Upper lobe of right lung (tissue), 1 donor: ENCODE measurements at regions not wholly inside any gene's neighbourhood (a gene's known extent, or its start where the extent isn't known, plus 50 kb on each side); places are given as distances from the start of the nearest gene placed in this dataset.
"Not testable (repeated sequence)": the region's sequence is repeated elsewhere in the genome, so short reads cannot be mapped to it uniquely, and the experiment has no call there.

Experiments
- ATAC-seq: fragments of 200-7000 bp; cut with Tn5 transposase; one replicate; pipeline ENCODE4 v1.9.1; 2020; ENCODE audit warnings: mild to moderate bottlenecking, moderate library complexity
- DNase-seq: peaks from one replicate; pipeline ENCODE4 v3.0.0-alpha.2; 2020
- H3K27ac ChIP-seq: fragments of 200-600 bp; one replicate; pipeline ENCODE4 v1.8.0; 2022
- H3K27me3 ChIP-seq: fragments of 200-600 bp; one replicate; pipeline ENCODE4 v1.8.0; 2022; ENCODE audit warnings: mild to moderate bottlenecking
- H3K36me3 ChIP-seq: fragments of 200-600 bp; one replicate; pipeline ENCODE4 v1.8.0; 2022
- H3K4me1 ChIP-seq: fragments of 200-600 bp; one replicate; pipeline ENCODE4 v1.8.0; 2022
- H3K4me3 ChIP-seq: fragments of 200-600 bp; one replicate; pipeline ENCODE4 v1.8.0; 2022; ENCODE audit warnings: mild to moderate bottlenecking
- H3K9me3 ChIP-seq: fragments of 200-600 bp; one replicate; pipeline ENCODE4 v1.8.0; 2022
- intact Hi-C: fragments of 100-400 bp; cut with DNase I; formaldehyde crosslinking; loops from one replicate; pipeline ENCODE4 v1.11.0; 2022
- TF ChIP-seq, protein P1 (sequence below): fragments of 200-600 bp; IDR thresholded peaks from one replicate; pipeline ENCODE4 v1.8.0; 2022; ENCODE audit warnings: antibody characterized with exemption
- donor health status: DM: no; HTN: yes; CAD: no; lungs with severe emphysema.

DNA sequence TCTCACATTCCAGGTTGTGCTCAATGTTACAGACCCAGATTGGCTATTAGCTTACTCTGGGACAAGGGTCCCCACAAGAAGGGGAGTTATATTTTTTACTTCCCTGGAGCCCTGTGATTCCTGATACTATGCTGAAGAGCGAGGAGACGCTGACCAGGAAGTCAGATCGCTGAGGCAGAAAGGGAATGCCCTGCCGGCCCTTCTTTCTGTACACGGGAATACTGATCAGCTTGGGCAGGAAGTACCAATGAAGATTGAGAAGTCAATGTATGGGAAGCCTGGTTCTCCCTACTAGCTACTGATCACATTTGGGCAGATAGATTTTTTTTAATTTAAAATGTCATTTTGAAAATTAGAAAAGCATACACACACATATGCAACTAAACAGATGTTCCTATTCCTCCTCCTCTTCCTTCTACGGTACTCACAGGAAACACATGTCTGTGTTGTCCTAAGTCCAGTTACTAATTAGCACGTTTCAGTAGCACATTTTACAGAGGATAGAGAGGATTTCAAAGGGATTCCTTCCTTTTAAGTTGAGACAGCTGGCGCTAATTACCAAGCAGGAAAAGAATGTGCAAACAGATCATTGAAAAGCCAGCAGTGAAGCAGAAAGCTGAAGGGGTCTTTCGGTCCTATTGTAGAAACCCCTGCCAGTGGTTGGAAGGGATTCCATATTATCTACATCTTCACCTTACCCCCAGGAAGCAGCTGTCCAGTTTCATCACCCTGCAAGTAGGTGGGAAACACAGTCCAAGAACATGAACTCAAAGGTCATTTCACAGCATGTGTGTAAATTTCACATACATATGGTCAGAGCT, 292.4 kb downstream of the DUSP6 start:
- TF ChIP-seq, protein P1, sequence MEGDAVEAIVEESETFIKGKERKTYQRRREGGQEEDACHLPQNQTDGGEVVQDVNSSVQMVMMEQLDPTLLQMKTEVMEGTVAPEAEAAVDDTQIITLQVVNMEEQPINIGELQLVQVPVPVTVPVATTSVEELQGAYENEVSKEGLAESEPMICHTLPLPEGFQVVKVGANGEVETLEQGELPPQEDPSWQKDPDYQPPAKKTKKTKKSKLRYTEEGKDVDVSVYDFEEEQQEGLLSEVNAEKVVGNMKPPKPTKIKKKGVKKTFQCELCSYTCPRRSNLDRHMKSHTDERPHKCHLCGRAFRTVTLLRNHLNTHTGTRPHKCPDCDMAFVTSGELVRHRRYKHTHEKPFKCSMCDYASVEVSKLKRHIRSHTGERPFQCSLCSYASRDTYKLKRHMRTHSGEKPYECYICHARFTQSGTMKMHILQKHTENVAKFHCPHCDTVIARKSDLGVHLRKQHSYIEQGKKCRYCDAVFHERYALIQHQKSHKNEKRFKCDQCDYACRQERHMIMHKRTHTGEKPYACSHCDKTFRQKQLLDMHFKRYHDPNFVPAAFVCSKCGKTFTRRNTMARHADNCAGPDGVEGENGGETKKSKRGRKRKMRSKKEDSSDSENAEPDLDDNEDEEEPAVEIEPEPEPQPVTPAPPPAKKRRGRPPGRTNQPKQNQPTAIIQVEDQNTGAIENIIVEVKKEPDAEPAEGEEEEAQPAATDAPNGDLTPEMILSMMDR: no peak
- intact Hi-C loops: loop anchor here (10.0 kb wide), 1 partner anchor 295 kb away; the partner anchor contains the start of gene DUSP6
- Histone ChIP-seq H3K4me1 (no peaks in the 10 kb centered on the region), H3K4me3 (no peak overlapping the region), H3K27me3 (no peaks in the 10 kb centered on the region), H3K27ac (no peak overlapping the region), H3K36me3 (no peaks in the 10 kb centered on the region), H3K9me3 (no peaks in the 10 kb centered on the region)
- no peak for ATAC-seq
- DNase-seq: no peak

DNA sequence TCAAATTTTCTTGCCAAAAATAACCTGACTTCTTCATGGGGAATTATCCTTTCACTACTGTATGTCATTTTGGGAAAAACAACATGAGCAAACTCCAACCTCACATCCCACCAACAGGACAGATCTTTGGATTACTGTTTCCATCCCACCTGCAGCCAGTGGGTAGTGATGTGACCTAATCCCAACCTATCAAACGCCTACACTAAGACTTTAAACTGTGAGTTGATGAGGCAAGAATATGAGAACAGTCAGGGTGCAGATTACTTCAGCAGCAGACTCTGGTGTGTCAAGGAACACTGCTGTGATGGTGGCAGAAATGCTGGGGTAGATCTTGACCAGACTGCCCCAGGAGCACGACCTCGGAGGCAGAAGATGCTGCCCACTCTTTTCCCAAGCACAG, 293.2 kb downstream of the DUSP6 start:
- intact Hi-C loops: loop anchor here (10.0 kb wide), 1 partner anchor 296 kb away; the partner anchor contains the start of gene DUSP6
- ATAC-seq: no peak
- Histone ChIP-seq H3K27me3 (no peaks in the 10 kb centered on the region), H3K9me3 (no peaks in the 10 kb centered on the region), H3K4me1 (no peaks in the 10 kb centered on the region), H3K4me3 (no peak overlapping the region), H3K27ac (no peak overlapping the region), H3K36me3 (no peaks in the 10 kb centered on the region)
- DNase-seq: no peak
- TF ChIP-seq, protein P1: no peak

DNA sequence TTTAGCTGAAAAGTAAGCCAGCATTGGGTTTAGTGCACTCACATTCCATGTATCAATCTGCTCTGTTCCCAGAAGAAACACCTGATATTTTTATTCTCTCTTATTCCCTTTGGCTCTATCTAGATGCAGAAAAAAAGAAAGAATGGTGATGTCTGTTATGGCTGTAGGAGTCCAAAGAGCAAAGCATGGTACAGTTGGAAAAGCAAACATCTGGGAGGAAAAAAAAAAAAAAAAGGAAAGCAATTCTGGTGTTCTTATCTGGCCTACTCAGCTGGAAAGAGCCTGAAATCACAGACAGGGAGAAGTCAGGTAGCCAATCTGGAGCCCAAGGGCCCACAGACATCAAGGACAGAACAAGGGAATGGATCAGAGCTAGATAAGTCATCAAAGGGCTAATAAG, 293.9 kb downstream of the DUSP6 start:
- DNase-seq (no peak), ATAC-seq (no peak)
- H3K4me1 ChIP-seq: no peaks in the 10 kb centered on the region
- H3K27me3 ChIP-seq: no peaks in the 10 kb centered on the region
- no peaks in the 10 kb centered on the region for H3K9me3 ChIP-seq
- TF ChIP-seq, protein P1: no peak
- H3K36me3 ChIP-seq: no peaks in the 10 kb centered on the region
- H3K4me3 ChIP-seq: no peak overlapping the region
- no peak overlapping the region for H3K27ac ChIP-seq
- intact Hi-C loops: loop anchor here (10.0 kb wide), 1 partner anchor 296 kb away; the partner anchor contains the start of gene DUSP6

DNA sequence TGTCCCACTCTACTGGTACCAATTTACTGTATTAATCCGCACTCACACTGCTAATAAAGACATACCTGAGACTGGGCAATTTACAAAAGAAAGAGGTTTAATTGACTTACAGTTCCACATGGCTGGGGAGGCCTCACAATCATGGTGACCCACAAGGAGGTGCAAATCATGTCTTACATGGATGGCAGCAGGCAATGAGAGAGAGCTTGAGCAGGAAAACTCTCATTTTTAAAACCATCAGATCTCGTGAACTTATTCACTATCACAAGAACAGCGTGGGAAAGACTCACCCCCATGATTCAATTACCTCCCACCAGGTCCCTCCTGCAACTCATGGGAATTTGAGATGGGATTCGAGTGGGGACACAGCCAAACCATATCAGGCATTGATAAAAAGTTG, 298.5 kb downstream of the DUSP6 start:
- not testable (repeated sequence) for H3K4me1 ChIP-seq, H3K4me3 ChIP-seq, H3K36me3 ChIP-seq, H3K27ac ChIP-seq, H3K27me3 ChIP-seq, ATAC-seq, H3K9me3 ChIP-seq, DNase-seq
- intact Hi-C loops: loop anchor here (5.0 to 10.0 kb wide), 2 partner anchors 301 to 408 kb away; partner anchors contain the start of gene DUSP6

DNA sequence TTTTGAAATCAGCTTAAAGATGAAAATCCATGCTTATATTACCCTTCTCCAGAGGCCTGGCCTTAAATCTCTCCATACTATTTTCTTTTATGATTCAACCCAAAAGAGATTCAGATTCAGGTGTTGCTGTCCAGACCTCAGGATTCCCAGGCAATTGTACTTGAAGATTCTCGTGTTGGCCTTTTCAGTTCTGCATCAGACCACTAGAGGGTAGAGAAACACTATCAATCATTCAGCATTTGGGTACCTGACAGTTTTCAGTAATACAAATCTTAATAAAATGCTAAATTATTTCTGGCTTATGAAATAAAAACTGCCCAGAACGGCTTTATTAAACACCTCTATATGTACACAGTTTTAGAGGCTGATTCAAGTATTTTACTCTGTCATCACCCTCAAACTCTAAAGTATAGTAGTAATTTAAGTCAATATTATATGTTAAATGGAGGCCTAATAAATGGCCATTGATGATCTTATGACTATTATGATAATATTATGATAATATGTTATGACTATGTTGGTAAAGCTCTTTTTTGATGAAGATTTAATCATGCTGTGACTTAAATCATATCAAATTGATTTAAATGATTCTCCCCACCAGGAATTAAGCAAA, 301.1 kb downstream of the DUSP6 start:
- DNase-seq (no peak), ATAC-seq (peak; percentile 90)
- intact Hi-C loops: loop anchor here (5.0 to 10.0 kb wide), 2 partner anchors 304 to 411 kb away; partner anchors contain the start of gene DUSP6

More for the DNA sequence above, 301.1 kb downstream of the DUSP6 start:
- H3K4me3 ChIP-seq: no peak overlapping the region
- no peaks in the 10 kb centered on the region for H3K9me3 ChIP-seq
- TF ChIP-seq, protein P1: peak; percentile 97
- no peaks in the 10 kb centered on the region for H3K36me3 ChIP-seq
- H3K27me3 ChIP-seq: no peaks in the 10 kb centered on the region
- H3K4me1 ChIP-seq: no peaks in the 10 kb centered on the region
- no peak overlapping the region for H3K27ac ChIP-seq
